ENCODE measurements at regions not wholly inside any gene's neighbourhood (a gene's known extent, or its start where the extent isn't known, plus 50 kb on each side); places are given as distances from the start of the nearest gene placed in this dataset.

DNA sequence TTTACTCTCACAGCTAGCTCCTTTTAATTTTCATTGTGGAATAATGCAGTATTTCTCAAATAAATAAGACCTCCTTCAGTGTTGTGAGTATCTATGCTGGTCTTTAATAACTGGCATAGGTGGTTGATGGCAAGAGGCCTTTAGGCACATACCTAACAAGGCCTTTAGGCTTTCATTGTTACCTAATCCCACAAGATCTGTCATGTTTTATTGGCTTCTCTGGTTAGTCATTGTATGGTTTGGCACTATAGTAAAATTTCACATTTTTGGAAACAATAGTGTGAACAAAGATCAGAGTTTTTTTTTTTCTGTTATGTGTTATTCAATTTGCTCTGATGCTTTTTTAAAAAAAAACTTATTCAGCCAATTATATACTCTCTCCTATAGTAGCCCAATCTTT, 89.8 kb upstream of the NEUROD1 start:
- TF ChIP-seq EGR1 (IDR thresholded peaks at IDR 0.05; ENCODE audit: borderline replicate concordance in 1 of 2, low read depth in 2 of 2, low read length in 2 of 2) = no peak
- TF ChIP-seq, protein P1, sequence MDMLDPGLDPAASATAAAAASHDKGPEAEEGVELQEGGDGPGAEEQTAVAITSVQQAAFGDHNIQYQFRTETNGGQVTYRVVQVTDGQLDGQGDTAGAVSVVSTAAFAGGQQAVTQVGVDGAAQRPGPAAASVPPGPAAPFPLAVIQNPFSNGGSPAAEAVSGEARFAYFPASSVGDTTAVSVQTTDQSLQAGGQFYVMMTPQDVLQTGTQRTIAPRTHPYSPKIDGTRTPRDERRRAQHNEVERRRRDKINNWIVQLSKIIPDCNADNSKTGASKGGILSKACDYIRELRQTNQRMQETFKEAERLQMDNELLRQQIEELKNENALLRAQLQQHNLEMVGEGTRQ (IDR thresholded peaks at IDR 0.05; ENCODE audit: borderline replicate concordance, low read depth, low read length) = no peak
- TF ChIP-seq, protein P2, sequence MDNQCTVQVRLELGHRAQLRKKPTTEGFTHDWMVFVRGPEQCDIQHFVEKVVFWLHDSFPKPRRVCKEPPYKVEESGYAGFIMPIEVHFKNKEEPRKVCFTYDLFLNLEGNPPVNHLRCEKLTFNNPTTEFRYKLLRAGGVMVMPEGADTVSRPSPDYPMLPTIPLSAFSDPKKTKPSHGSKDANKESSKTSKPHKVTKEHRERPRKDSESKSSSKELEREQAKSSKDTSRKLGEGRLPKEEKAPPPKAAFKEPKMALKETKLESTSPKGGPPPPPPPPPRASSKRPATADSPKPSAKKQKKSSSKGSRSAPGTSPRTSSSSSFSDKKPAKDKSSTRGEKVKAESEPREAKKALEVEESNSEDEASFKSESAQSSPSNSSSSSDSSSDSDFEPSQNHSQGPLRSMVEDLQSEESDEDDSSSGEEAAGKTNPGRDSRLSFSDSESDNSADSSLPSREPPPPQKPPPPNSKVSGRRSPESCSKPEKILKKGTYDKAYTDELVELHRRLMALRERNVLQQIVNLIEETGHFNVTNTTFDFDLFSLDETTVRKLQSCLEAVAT (IDR thresholded peaks at IDR 0.05) = no peak
- no peak for TF ChIP-seq SUZ12 (IDR thresholded peaks at IDR 0.05; ENCODE audit: unreplicated experiment)
- no peak for TF ChIP-seq EZH2 (IDR thresholded peaks at IDR 0.05; ENCODE audit: borderline replicate concordance, control insufficient read depth, low read depth, low read length)
- TF ChIP-seq, protein P3, sequence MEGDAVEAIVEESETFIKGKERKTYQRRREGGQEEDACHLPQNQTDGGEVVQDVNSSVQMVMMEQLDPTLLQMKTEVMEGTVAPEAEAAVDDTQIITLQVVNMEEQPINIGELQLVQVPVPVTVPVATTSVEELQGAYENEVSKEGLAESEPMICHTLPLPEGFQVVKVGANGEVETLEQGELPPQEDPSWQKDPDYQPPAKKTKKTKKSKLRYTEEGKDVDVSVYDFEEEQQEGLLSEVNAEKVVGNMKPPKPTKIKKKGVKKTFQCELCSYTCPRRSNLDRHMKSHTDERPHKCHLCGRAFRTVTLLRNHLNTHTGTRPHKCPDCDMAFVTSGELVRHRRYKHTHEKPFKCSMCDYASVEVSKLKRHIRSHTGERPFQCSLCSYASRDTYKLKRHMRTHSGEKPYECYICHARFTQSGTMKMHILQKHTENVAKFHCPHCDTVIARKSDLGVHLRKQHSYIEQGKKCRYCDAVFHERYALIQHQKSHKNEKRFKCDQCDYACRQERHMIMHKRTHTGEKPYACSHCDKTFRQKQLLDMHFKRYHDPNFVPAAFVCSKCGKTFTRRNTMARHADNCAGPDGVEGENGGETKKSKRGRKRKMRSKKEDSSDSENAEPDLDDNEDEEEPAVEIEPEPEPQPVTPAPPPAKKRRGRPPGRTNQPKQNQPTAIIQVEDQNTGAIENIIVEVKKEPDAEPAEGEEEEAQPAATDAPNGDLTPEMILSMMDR (IDR thresholded peaks at IDR 0.05 in 2 of 3, conservative IDR thresholded peaks at IDR 0.05 in 1 of 3; ENCODE audit: control insufficient read depth in 2 of 3, extremely low read depth in 1 of 3, insufficient read depth in 1 of 3, low read depth in 3 of 3, low read length in 3 of 3) = no peak
- TF ChIP-seq, protein P4, sequence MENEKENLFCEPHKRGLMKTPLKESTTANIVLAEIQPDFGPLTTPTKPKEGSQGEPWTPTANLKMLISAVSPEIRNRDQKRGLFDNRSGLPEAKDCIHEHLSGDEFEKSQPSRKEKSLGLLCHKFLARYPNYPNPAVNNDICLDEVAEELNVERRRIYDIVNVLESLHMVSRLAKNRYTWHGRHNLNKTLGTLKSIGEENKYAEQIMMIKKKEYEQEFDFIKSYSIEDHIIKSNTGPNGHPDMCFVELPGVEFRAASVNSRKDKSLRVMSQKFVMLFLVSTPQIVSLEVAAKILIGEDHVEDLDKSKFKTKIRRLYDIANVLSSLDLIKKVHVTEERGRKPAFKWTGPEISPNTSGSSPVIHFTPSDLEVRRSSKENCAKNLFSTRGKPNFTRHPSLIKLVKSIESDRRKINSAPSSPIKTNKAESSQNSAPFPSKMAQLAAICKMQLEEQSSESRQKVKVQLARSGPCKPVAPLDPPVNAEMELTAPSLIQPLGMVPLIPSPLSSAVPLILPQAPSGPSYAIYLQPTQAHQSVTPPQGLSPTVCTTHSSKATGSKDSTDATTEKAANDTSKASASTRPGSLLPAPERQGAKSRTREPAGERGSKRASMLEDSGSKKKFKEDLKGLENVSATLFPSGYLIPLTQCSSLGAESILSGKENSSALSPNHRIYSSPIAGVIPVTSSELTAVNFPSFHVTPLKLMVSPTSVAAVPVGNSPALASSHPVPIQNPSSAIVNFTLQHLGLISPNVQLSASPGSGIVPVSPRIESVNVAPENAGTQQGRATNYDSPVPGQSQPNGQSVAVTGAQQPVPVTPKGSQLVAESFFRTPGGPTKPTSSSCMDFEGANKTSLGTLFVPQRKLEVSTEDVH (IDR thresholded peaks at IDR 0.05; ENCODE audit: low read depth, partially characterized antibody) = no peak
- TF ChIP-seq, protein P5, sequence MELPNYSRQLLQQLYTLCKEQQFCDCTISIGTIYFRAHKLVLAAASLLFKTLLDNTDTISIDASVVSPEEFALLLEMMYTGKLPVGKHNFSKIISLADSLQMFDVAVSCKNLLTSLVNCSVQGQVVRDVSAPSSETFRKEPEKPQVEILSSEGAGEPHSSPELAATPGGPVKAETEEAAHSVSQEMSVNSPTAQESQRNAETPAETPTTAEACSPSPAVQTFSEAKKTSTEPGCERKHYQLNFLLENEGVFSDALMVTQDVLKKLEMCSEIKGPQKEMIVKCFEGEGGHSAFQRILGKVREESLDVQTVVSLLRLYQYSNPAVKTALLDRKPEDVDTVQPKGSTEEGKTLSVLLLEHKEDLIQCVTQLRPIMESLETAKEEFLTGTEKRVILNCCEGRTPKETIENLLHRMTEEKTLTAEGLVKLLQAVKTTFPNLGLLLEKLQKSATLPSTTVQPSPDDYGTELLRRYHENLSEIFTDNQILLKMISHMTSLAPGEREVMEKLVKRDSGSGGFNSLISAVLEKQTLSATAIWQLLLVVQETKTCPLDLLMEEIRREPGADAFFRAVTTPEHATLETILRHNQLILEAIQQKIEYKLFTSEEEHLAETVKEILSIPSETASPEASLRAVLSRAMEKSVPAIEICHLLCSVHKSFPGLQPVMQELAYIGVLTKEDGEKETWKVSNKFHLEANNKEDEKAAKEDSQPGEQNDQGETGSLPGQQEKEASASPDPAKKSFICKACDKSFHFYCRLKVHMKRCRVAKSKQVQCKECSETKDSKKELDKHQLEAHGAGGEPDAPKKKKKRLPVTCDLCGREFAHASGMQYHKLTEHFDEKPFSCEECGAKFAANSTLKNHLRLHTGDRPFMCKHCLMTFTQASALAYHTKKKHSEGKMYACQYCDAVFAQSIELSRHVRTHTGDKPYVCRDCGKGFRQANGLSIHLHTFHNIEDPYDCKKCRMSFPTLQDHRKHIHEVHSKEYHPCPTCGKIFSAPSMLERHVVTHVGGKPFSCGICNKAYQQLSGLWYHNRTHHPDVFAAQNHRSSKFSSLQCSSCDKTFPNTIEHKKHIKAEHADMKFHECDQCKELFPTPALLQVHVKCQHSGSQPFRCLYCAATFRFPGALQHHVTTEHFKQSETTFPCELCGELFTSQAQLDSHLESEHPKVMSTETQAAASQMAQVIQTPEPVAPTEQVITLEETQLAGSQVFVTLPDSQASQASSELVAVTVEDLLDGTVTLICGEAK (IDR thresholded peaks at IDR 0.05; ENCODE audit: borderline replicate concordance) = no peak
- no peak for TF ChIP-seq BMI1 (IDR thresholded peaks at IDR 0.05; ENCODE audit: borderline replicate concordance)
- TF ChIP-seq CBX3 (IDR thresholded peaks at IDR 0.05; ENCODE audit: borderline replicate concordance, low read depth) = no peak
- no peak for TF ChIP-seq ZNF384 (IDR thresholded peaks at IDR 0.05; ENCODE audit: borderline replicate concordance, low read depth, low read length)

Measured in GM12878 (cell line).